ENCODE measurements at regions not wholly inside any gene's neighbourhood (a gene's known extent, or its start where the extent isn't known, plus 50 kb on each side); places are given as distances from the start of the nearest gene placed in this dataset.

DNA sequence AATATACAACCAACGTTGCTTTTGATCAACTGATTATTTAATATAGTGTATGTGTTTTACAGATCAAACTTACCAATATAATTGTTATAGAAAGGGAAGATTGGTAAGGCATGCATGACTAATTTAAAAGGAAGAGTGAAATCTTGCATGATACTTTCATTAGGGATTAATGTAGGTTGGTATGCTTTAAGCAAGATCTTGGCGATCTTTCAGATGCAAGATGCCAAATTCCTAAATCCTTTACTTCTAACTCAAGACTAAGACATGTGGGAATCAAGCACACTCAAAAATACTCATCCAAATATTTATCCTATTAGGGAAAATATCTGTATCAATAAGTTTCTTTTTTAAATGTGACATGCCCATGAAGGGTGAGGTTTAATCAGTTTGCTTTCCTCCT, 321.4 kb upstream of the MEOX2 start:
- DNase-seq (no peak), ATAC-seq (ENCODE audit: insufficient read depth, low FRiP score) (no peak)
- TF ChIP-seq, protein P1, sequence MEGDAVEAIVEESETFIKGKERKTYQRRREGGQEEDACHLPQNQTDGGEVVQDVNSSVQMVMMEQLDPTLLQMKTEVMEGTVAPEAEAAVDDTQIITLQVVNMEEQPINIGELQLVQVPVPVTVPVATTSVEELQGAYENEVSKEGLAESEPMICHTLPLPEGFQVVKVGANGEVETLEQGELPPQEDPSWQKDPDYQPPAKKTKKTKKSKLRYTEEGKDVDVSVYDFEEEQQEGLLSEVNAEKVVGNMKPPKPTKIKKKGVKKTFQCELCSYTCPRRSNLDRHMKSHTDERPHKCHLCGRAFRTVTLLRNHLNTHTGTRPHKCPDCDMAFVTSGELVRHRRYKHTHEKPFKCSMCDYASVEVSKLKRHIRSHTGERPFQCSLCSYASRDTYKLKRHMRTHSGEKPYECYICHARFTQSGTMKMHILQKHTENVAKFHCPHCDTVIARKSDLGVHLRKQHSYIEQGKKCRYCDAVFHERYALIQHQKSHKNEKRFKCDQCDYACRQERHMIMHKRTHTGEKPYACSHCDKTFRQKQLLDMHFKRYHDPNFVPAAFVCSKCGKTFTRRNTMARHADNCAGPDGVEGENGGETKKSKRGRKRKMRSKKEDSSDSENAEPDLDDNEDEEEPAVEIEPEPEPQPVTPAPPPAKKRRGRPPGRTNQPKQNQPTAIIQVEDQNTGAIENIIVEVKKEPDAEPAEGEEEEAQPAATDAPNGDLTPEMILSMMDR (IDR thresholded peaks at IDR 0.05; ENCODE audit: control extremely low read depth, extremely low read depth) = no peak
- Histone ChIP-seq H3K27ac (ENCODE audit: low read depth in 1 of 2, low read length in 1 of 2) (no peak overlapping the region), H3K27me3 (ENCODE audit: control insufficient read depth in 3 of 3, insufficient read depth in 3 of 3, low read length in 2 of 3) (no peaks in the 10 kb centered on the region), H3K9me3 (ENCODE audit: control insufficient read depth in 4 of 4, insufficient read depth in 3 of 4, low read length in 3 of 4) (peaks cover 0 to 5% (median 0%) of the 10 kb centered on the region in 4 donors), H3K4me1 (ENCODE audit: control insufficient read depth in 5 of 5, insufficient read depth in 5 of 5, low read length in 5 of 5) (no peaks in the 10 kb centered on the region), H3K36me3 (ENCODE audit: control insufficient read depth in 4 of 4, insufficient read depth in 4 of 4, low read length in 4 of 4) (no peaks in the 10 kb centered on the region), H3K4me3 (no peak overlapping the region), H3K9ac (ENCODE audit: insufficient read depth in 1 of 2, low read length in 2 of 2) (no peak overlapping the region)
- WGBS, 2 donors = 89 to 97% methylated on average over 2 of the region's 2 CpGs

- Histone ChIP-seq H3K36me3 (ENCODE audit: control insufficient read depth in 4 of 4, insufficient read depth in 4 of 4, low read length in 4 of 4) (no peaks in the 10 kb centered on the region), H3K27ac (ENCODE audit: low read depth in 1 of 2, low read length in 1 of 2) (no peak overlapping the region), H3K4me3 (no peak overlapping the region), H3K4me1 (ENCODE audit: control insufficient read depth in 5 of 5, insufficient read depth in 5 of 5, low read length in 5 of 5) (no peaks in the 10 kb centered on the region), H3K9ac (ENCODE audit: insufficient read depth in 1 of 2, low read length in 2 of 2) (no peak overlapping the region), H3K9me3 (ENCODE audit: control insufficient read depth in 4 of 4, insufficient read depth in 3 of 4, low read length in 3 of 4) (no peaks in the 10 kb centered on the region), H3K27me3 (ENCODE audit: control insufficient read depth in 3 of 3, insufficient read depth in 3 of 3, low read length in 2 of 3) (no peaks in the 10 kb centered on the region)
- no peak for DNase-seq
- TF ChIP-seq, protein P1 (IDR thresholded peaks at IDR 0.05; ENCODE audit: control extremely low read depth, extremely low read depth) = no peak
- no peak for ATAC-seq (ENCODE audit: insufficient read depth, low FRiP score)
- WGBS, 2 donors = 82 to 90% methylated on average over 1 of the region's 1 CpG
Observed at GRCh38 chr7:16004702-16005101, 318.2 kb upstream of the MEOX2 start.

DNA sequence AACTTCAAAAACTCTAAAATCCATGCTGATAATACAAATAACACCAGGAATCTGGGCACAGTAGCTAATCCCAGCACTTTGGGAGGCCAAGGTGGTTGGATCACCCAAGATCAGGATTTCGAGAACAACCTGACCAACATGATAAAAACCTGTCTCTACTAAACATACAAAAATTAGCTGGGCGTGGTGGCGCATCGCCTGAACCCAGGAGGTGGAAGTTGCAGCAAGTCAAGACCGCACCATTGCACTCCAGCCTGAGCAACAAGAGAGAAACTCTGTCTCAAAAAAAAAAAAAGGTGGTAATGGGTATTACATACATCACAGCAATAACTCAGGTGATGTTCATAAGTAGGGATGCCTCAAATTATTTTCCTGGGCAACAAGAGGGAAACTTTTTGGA, 315.0 kb upstream of the MEOX2 start:
- no peak for DNase-seq
- TF ChIP-seq, protein P1 (IDR thresholded peaks at IDR 0.05; ENCODE audit: control extremely low read depth, extremely low read depth) = no peak
- ATAC-seq (ENCODE audit: insufficient read depth, low FRiP score) = no peak
- H3K9ac ChIP-seq (ENCODE audit: insufficient read depth in 1 of 2, low read length in 2 of 2) = no peak overlapping the region
- no peaks in the 10 kb centered on the region for H3K4me1 ChIP-seq (ENCODE audit: control insufficient read depth in 5 of 5, insufficient read depth in 5 of 5, low read length in 5 of 5)
- no peaks in the 10 kb centered on the region for H3K36me3 ChIP-seq (ENCODE audit: control insufficient read depth in 4 of 4, insufficient read depth in 4 of 4, low read length in 4 of 4)
- WGBS, 2 donors = 96 to 99% methylated on average over 5 of the region's 5 CpGs
- no peaks in the 10 kb centered on the region for H3K9me3 ChIP-seq (ENCODE audit: control insufficient read depth in 4 of 4, insufficient read depth in 3 of 4, low read length in 3 of 4)
- no peak overlapping the region for H3K27ac ChIP-seq (ENCODE audit: low read depth in 1 of 2, low read length in 1 of 2)
- no peaks in the 10 kb centered on the region for H3K27me3 ChIP-seq (ENCODE audit: control insufficient read depth in 3 of 3, insufficient read depth in 3 of 3, low read length in 2 of 3)
- no peak overlapping the region for H3K4me3 ChIP-seq

- no peak for ATAC-seq (ENCODE audit: insufficient read depth, low FRiP score)
- TF ChIP-seq, protein P1 (IDR thresholded peaks at IDR 0.05; ENCODE audit: control extremely low read depth, extremely low read depth) = no peak
- H3K36me3 ChIP-seq (ENCODE audit: control insufficient read depth in 4 of 4, insufficient read depth in 4 of 4, low read length in 4 of 4) = no peaks in the 10 kb centered on the region
- no peak overlapping the region for H3K27ac ChIP-seq (ENCODE audit: low read depth in 1 of 2, low read length in 1 of 2)
- WGBS, 2 donors = 76 to 84% methylated on average over 1 of the region's 1 CpG
- H3K9me3 ChIP-seq (ENCODE audit: control insufficient read depth in 4 of 4, insufficient read depth in 3 of 4, low read length in 3 of 4) = no peaks in the 10 kb centered on the region
- H3K9ac ChIP-seq (ENCODE audit: insufficient read depth in 1 of 2, low read length in 2 of 2) = no peak overlapping the region
- no peak for DNase-seq
- H3K4me3 ChIP-seq = no peak overlapping the region
- no peaks in the 10 kb centered on the region for H3K27me3 ChIP-seq (ENCODE audit: control insufficient read depth in 3 of 3, insufficient read depth in 3 of 3, low read length in 2 of 3)
- H3K4me1 ChIP-seq (ENCODE audit: control insufficient read depth in 5 of 5, insufficient read depth in 5 of 5, low read length in 5 of 5) = no peaks in the 10 kb centered on the region
Observed at GRCh38 chr7:15998617-15999016, 312.1 kb upstream of the MEOX2 start.
